CD14-positive monocyte (primary cell): ENCODE measurements at regions not wholly inside any gene's neighbourhood (a gene's known extent, or its start where the extent isn't known, plus 50 kb on each side); places are given as distances from the start of the nearest gene placed in this dataset.

Experiments
- DNase-seq, 3 donors: peaks; one replicate each; pipeline ENCODE4 v3.0.0-alpha.2; 2011 to 2022
- H2AFZ ChIP-seq: 2 replicates; pipeline ENCODE4 v1.6.0; 2012; ENCODE audit warnings: mild to moderate bottlenecking, low read depth, low read length, inconsistent platforms; ENCODE audit not compliant: insufficient read depth, poor library complexity, severe bottlenecking
- H3K27ac ChIP-seq, 2 donors: 1 replicate in 1 of 2; 2 replicates in 1 of 2; pipeline ENCODE4 v1.5.1; 2012 to 2013; ENCODE audit warnings: low read length in 2 of 2, control low read depth in 1 of 2, inconsistent platforms in 1 of 2, low read depth in 1 of 2, mild to moderate bottlenecking in 1 of 2
- H3K27me3 ChIP-seq, 2 donors: one replicate each; pipeline versions ENCODE4 v1.6.0 to v1.6.1; 2011 to 2013; ENCODE audit warnings: low read length in 2 of 2; ENCODE audit not compliant: control insufficient read depth in 2 of 2, insufficient read depth in 2 of 2
- H3K36me3 ChIP-seq, 2 donors: replicated peaks in 1 of 2; 1 replicate in 1 of 2; 2 replicates in 1 of 2; pipeline versions ENCODE4 v1.5.1 to v1.6.1; 2012 to 2013; ENCODE audit warnings: low read length in 2 of 2, control low read depth in 1 of 2, inconsistent platforms in 1 of 2, mild to moderate bottlenecking in 1 of 2; ENCODE audit not compliant: insufficient read depth in 2 of 2, control insufficient read depth in 1 of 2
- H3K4me1 ChIP-seq, 2 donors: 1 replicate in 1 of 2; 2 replicates in 1 of 2; pipeline versions ENCODE4 v1.5.1 to v1.6.1; 2012 to 2013; ENCODE audit warnings: low read length in 2 of 2, control low read depth in 1 of 2, inconsistent platforms in 1 of 2, mild to moderate bottlenecking in 1 of 2, moderate library complexity in 1 of 2; ENCODE audit not compliant: insufficient read depth in 2 of 2, control insufficient read depth in 1 of 2
- H3K4me2 ChIP-seq: replicated peaks from 2 replicates; pipeline ENCODE3; 2012; ENCODE audit warnings: low read length, moderate library complexity, mild to moderate bottlenecking; ENCODE audit not compliant: poor library complexity, severe bottlenecking; ENCODE audit errors: extremely low read depth
- H3K4me3 ChIP-seq, 3 experiments: fragments of 200-600 bp in 1 of 3; sonication (generic) in 1 of 3; replicated peaks in 1 of 3; 1 replicate in 2 of 3; 2 replicates in 1 of 3; pipeline ENCODE4 v1.5.1; 2011 to 2013; ENCODE audit warnings: low read length in 3 of 3, mild to moderate bottlenecking in 3 of 3, control low read depth in 2 of 3, low read depth in 2 of 3, inconsistent platforms in 1 of 3, moderate library complexity in 1 of 3
- H3K79me2 ChIP-seq: 2 replicates; pipeline ENCODE4 v1.6.0; 2012; ENCODE audit warnings: mild to moderate bottlenecking, control low read depth, inconsistent platforms, low read length, moderate library complexity; ENCODE audit not compliant: insufficient read depth
- H3K9ac ChIP-seq: 2 replicates; pipeline ENCODE4 v1.6.0; 2017; ENCODE audit warnings: low read length, mild to moderate bottlenecking; ENCODE audit not compliant: insufficient read depth, poor library complexity, severe bottlenecking
- H3K9me3 ChIP-seq, 2 donors: replicated peaks in 1 of 2; 1 replicate in 1 of 2; 2 replicates in 1 of 2; pipeline versions ENCODE4 v1.5.1 to v1.6.1; 2012 to 2013; ENCODE audit warnings: low read length in 2 of 2, control low read depth in 1 of 2; ENCODE audit not compliant: control insufficient read depth in 1 of 2, insufficient read depth in 1 of 2
- H4K20me1 ChIP-seq: 2 replicates; pipeline ENCODE4 v1.6.0; 2012; ENCODE audit warnings: mild to moderate bottlenecking, low read length, control low read depth, moderate library complexity; ENCODE audit not compliant: insufficient read depth
- H3K27ac Mint-ChIP-seq, 7 donors: one replicate each; pipeline ENCODE4 v1.8.0; 2020; ENCODE audit warnings: mild to moderate bottlenecking in 7 of 7, mixed read lengths in 7 of 7, moderate library complexity in 6 of 7, inconsistent platforms in 2 of 7
- H3K27me3 Mint-ChIP-seq, 3 donors: one replicate each; pipeline ENCODE4 v1.8.0; 2021 to 2022; ENCODE audit warnings: low read depth in 3 of 3, mild to moderate bottlenecking in 3 of 3, mixed read lengths in 3 of 3, moderate library complexity in 3 of 3, inconsistent platforms in 1 of 3
- H3K36me3 Mint-ChIP-seq, 2 donors: one replicate each; pipeline ENCODE4 v1.8.0; 2020; ENCODE audit warnings: mixed read lengths in 2 of 2, inconsistent platforms in 1 of 2, mild to moderate bottlenecking in 1 of 2
- H3K4me1 Mint-ChIP-seq: one replicate; pipeline ENCODE4 v1.8.0; 2020; ENCODE audit warnings: mild to moderate bottlenecking, mixed read lengths
- H3K4me3 Mint-ChIP-seq, 2 donors: one replicate each; pipeline ENCODE4 v1.8.0; 2020; ENCODE audit warnings: mild to moderate bottlenecking in 2 of 2, mixed read lengths in 2 of 2, moderate library complexity in 1 of 2
- H3K9me3 Mint-ChIP-seq, 7 donors: one replicate each; pipeline ENCODE4 v1.8.0; 2020 to 2022; ENCODE audit warnings: mixed read lengths in 7 of 7, mild to moderate bottlenecking in 6 of 7, moderate library complexity in 6 of 7, inconsistent platforms in 2 of 7
- CTCF ChIP-seq: fragments of 200-600 bp; IDR thresholded peaks from one replicate; pipeline ENCODE4 v1.8.0; 2022; ENCODE audit warnings: antibody characterized with exemption, mild to moderate bottlenecking
- WGBS: methylation state at CpG from one replicate; pipeline ENCODE4 v1.1.5; 2013; ENCODE audit warnings: missing lambda C conversion rate; ENCODE audit not compliant: insufficient coverage; 5-methylcytosine and 5-hydroxymethylcytosine counted together
- intact Hi-C, 2 donors: fragments of 100-400 bp; cut with micrococcal nuclease; formaldehyde crosslinking; loops; one replicate each; pipeline versions ENCODE4 v1.15.0 to v1.15.1; 2023

GRCh38 chr6:145517492-145517891 is 217.8 kb downstream of the EPM2A start:
- Histone ChIP-seq H3K27ac (no peak overlapping the region), H3K4me2 (no peak overlapping the region), H3K79me2 (no peaks in the 10 kb centered on the region), H3K27me3 (no peaks in the 10 kb centered on the region), H3K4me3 (no peak overlapping the region), H3K4me1 (no peaks in the 10 kb centered on the region), H3K9me3 (peaks cover 0 to 4% of the 10 kb centered on the region in 2 donors), H4K20me1 (no peaks in the 10 kb centered on the region), H3K36me3 (no peaks in the 10 kb centered on the region), H3K9ac (no peak overlapping the region), H2AFZ (no peak overlapping the region)
- DNase-seq, result no peak
- no peaks in the 10 kb centered on the region for H3K27me3 Mint-ChIP-seq
- TF ChIP-seq CTCF, result no peak
- no CpG with 5 or more reads among the region's 4 CpGs for WGBS
- H3K36me3 Mint-ChIP-seq, result no peaks in the 10 kb centered on the region
- H3K9me3 Mint-ChIP-seq, result peaks cover 0 to 9% (median 6%) of the 10 kb centered on the region in 7 donors
- no peaks in the 10 kb centered on the region for H3K4me1 Mint-ChIP-seq
- H3K27ac Mint-ChIP-seq, result no peak overlapping the region
- no peak overlapping the region for H3K4me3 Mint-ChIP-seq
- intact Hi-C loops, result no loop called here

DNA sequence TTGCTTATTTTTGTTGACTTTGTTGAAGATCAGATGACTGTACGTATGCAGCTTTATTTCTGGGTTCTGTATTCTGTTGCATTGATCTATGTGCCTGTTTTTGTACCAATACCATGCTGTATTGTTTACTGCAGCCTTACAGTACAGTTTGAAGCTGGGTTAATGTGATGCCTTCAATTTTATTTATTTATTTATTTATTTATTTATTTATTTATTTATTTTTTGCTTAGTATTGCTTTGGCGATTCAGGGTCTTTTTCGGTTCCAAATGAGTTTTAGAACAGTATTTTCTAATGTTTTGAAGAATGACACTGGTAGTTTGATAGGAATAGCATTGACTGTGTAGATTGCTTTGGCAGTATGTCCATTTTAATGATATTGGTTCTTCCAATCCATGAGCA is 210.3 kb downstream of the EPM2A start:
- no peak for DNase-seq
- no peaks in the 10 kb centered on the region for H3K27me3 ChIP-seq
- no peaks in the 10 kb centered on the region for H3K27me3 Mint-ChIP-seq
- WGBS, result no CpG with 5 or more reads among the region's 3 CpGs
- H3K4me2 ChIP-seq, result no peak overlapping the region
- no peaks in the 10 kb centered on the region for H4K20me1 ChIP-seq
- no peaks in the 10 kb centered on the region for H3K4me1 ChIP-seq
- H3K4me3 Mint-ChIP-seq, result no peak overlapping the region
- H3K36me3 Mint-ChIP-seq, result no peaks in the 10 kb centered on the region
- no peaks in the 10 kb centered on the region for H3K4me1 Mint-ChIP-seq
- H3K27ac ChIP-seq, result no peak overlapping the region
- no peaks in the 10 kb centered on the region for H3K9me3 ChIP-seq
- peaks cover under 1 to 12% (median 3%) of the 10 kb centered on the region in 7 donors for H3K9me3 Mint-ChIP-seq
- no peak overlapping the region for H2AFZ ChIP-seq
- TF ChIP-seq CTCF, result no peak
- H3K4me3 ChIP-seq, result no peak overlapping the region
- H3K36me3 ChIP-seq, result no peaks in the 10 kb centered on the region
- H3K9ac ChIP-seq, result no peak overlapping the region
- H3K79me2 ChIP-seq, result no peaks in the 10 kb centered on the region
- intact Hi-C loops, result no loop called here
- H3K27ac Mint-ChIP-seq, result no peak overlapping the region
